KBM-7 (cell line): ENCODE measurements at regions not wholly inside any gene's neighbourhood (a gene's known extent, or its start where the extent isn't known, plus 50 kb on each side); places are given as distances from the start of the nearest gene placed in this dataset.

ENCODE experiments used
- DNase-seq: peaks from one replicate; pipeline ENCODE4 v3.0.0-alpha.2; 2015
- in situ Hi-C: fragments of 300-500 bp; cut with MboI; formaldehyde crosslinking; loops from 2 replicates; pipeline ENCODE4 v1.14.3; 2020; ENCODE audit warnings: low sequenced_read_pairs, low pct_unique_long_range_greater_than_20kb, mixed read lengths

GRCh38 chr1:81431624-81432000 is 369.1 kb upstream of the ADGRL2 start:
- in situ Hi-C loops: no loop called here
- no peak for DNase-seq

- DNase-seq: no peak
- in situ Hi-C loops: no loop called here
Measured at GRCh38 chr1:81430955-81431623, 369.6 kb upstream of the ADGRL2 start.

GRCh38 chr1:81430236-81430938 is 370.3 kb upstream of the ADGRL2 start:
- no peak for DNase-seq
- in situ Hi-C loops: no loop called here

GRCh38 chr1:81428998-81429397 is 371.7 kb upstream of the ADGRL2 start:
- in situ Hi-C loops: no loop called here
- DNase-seq: no peak

- in situ Hi-C loops: no loop called here
- no peak for DNase-seq
Measured at GRCh38 chr1:81424816-81425215, 375.9 kb upstream of the ADGRL2 start.

GRCh38 chr1:81424061-81424460 is 376.7 kb upstream of the ADGRL2 start:
- in situ Hi-C loops: no loop called here
- DNase-seq: no peak

GRCh38 chr1:81420760-81421159 is 380.0 kb upstream of the ADGRL2 start:
- DNase-seq: no peak
- in situ Hi-C loops: no loop called here

GRCh38 chr1:81414488-81415015 is 386.2 kb upstream of the ADGRL2 start:
- DNase-seq: peak; percentile 15
- in situ Hi-C loops: no loop called here

- DNase-seq: no peak
- in situ Hi-C loops: no loop called here
Measured at GRCh38 chr1:81412954-81413353, 387.8 kb upstream of the ADGRL2 start.

GRCh38 chr1:81410941-81411340 is 389.8 kb upstream of the ADGRL2 start:
- DNase-seq: no peak
- in situ Hi-C loops: no loop called here

- in situ Hi-C loops: no loop called here
Measured at GRCh38 chr1:81410351-81410750, 390.4 kb upstream of the ADGRL2 start.

GRCh38 chr1:81409780-81410274 is 390.9 kb upstream of the ADGRL2 start:
- no peak for DNase-seq
- in situ Hi-C loops: no loop called here

More at GRCh38 chr1:81410351-81410750, 390.4 kb upstream of the ADGRL2 start:
- DNase-seq: no peak

- in situ Hi-C loops: no loop called here
- DNase-seq: no peak
Measured at GRCh38 chr1:81409262-81409661, 391.5 kb upstream of the ADGRL2 start.

- DNase-seq: no peak
Measured at GRCh38 chr1:81408419-81408818, 392.3 kb upstream of the ADGRL2 start.

GRCh38 chr1:81407000-81407821 is 393.5 kb upstream of the ADGRL2 start:
- DNase-seq: no peak
- in situ Hi-C loops: no loop called here

More at GRCh38 chr1:81408419-81408818, 392.3 kb upstream of the ADGRL2 start:
- in situ Hi-C loops: no loop called here

- no peak for DNase-seq
- in situ Hi-C loops: no loop called here
Measured at GRCh38 chr1:81406292-81406999, 394.3 kb upstream of the ADGRL2 start.

- no peak for DNase-seq
- in situ Hi-C loops: no loop called here
Measured at GRCh38 chr1:81398041-81398440, 402.7 kb upstream of the ADGRL2 start.

GRCh38 chr1:81392526-81393226 is 408.1 kb upstream of the ADGRL2 start:
- in situ Hi-C loops: no loop called here

More at GRCh38 chr1:81392526-81393226, 408.1 kb upstream of the ADGRL2 start:
- DNase-seq: no peak
